RWPE1 (cell line): ENCODE measurements at regions not wholly inside any gene's neighbourhood (a gene's known extent, or its start where the extent isn't known, plus 50 kb on each side); places are given as distances from the start of the nearest gene placed in this dataset.
"Not testable (repeated sequence)": the region's sequence is repeated elsewhere in the genome, so short reads cannot be mapped to it uniquely, and the experiment has no call there.

Experiments
- CTCF ChIA-PET: fragments of 350-600 bp; sonication (Branson Sonifier 250); formaldehyde crosslinking; extraction: SDS; loops from one replicate; lab custom pipeline; 2021; lab: Yijun Ruan, JAX
- POLR2A ChIA-PET: fragments of 400-600 bp; formaldehyde crosslinking; extraction: SDS; loops from one replicate; lab custom pipeline; 2020; ENCODE audit warnings: antibody characterized with exemption; ENCODE audit not compliant: low non-redundant PET; lab: Yijun Ruan, JAX
- DNase-seq: peaks from one replicate; pipeline ENCODE4 v3.0.0; 2012; ENCODE audit warnings: low spot score
- H3K27ac ChIP-seq: fragments of 450-650 bp; 2 replicates; pipeline ENCODE4 v1.5.1; 2017
- TF ChIP-seq, protein P1 (sequence below): fragments of 450-650 bp; conservative IDR thresholded peaks from 2 replicates; pipeline ENCODE4 v1.5.1; 2017; ENCODE audit warnings: low read depth, mild to moderate bottlenecking

DNA sequence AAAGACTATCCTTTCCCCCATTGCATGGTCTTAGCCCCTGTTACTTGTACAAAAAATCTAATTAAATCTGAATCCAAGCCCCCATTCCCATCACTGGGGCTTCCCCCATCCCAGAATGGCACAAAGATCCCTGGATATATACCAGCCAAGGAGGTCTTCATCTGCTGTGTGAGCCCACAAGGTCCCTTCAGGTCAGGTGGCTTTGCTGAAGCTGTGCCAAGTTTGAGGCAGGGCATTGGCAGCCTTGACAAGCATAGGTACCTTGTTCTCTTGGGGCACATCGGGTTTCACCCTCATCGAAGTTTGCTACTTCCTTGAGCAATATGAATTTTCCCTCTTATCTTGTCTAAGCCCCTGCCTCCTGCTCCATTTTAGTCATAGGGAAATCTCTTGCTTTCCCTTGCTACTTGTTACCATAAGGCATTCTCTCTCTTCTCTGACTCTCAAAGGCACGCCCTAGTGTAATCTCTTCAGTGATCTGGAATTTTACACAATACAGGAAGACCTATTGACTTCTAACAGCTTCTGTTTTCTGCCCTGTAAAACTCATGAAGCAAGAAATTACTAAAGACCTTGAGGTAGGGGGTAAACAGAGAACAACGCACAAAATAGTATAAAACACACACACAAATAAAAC lies 71.4 kb upstream of the COG2 start:
- no peak for DNase-seq
- no peak overlapping the region for H3K27ac ChIP-seq
- ChIA-PET POLR2A (no interaction called here), CTCF (no interaction called here)
- TF ChIP-seq, protein P1, sequence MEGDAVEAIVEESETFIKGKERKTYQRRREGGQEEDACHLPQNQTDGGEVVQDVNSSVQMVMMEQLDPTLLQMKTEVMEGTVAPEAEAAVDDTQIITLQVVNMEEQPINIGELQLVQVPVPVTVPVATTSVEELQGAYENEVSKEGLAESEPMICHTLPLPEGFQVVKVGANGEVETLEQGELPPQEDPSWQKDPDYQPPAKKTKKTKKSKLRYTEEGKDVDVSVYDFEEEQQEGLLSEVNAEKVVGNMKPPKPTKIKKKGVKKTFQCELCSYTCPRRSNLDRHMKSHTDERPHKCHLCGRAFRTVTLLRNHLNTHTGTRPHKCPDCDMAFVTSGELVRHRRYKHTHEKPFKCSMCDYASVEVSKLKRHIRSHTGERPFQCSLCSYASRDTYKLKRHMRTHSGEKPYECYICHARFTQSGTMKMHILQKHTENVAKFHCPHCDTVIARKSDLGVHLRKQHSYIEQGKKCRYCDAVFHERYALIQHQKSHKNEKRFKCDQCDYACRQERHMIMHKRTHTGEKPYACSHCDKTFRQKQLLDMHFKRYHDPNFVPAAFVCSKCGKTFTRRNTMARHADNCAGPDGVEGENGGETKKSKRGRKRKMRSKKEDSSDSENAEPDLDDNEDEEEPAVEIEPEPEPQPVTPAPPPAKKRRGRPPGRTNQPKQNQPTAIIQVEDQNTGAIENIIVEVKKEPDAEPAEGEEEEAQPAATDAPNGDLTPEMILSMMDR: no peak

DNA sequence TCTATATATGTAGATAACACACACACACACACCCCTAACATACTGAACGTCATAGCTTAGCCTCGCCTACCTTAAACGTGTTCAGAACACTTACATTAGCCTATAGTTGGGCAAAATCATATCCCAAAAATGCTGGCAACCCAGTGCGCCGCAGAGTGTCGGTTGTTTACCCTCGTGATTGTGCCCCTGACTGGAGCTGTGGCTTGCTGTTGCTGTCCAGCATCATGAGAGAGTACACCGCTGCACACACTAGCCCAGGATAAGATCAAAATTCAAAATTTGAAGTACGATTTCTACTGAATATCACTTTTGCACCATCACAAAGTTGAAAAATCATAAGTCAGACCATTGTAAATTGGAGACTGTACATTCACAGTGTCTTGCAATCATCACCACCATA lies 73.1 kb upstream of the COG2 start:
- H3K27ac ChIP-seq: no peak overlapping the region
- no peak for DNase-seq
- ChIA-PET POLR2A (no interaction called here), CTCF (no interaction called here)
- TF ChIP-seq, protein P1: no peak

DNA sequence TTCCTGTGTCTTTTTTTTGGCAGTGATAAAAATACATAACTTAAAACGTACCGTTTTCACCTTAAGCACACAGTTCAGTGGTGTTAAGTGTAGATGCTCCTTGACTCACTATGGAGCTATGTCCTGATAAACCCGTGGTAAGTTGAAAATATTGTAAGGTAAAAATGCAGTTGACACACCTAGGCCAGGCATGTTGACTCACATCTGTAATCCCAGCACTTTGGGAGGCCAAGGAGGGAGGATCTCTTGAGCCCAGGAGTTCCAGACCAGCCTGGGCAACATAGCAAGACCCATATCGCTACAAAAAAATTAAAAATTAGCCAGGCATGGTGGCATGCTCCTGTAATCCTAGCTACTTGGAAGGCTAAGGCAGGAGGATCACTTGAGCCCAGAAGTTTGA lies 73.6 kb upstream of the COG2 start:
- TF ChIP-seq, protein P1: no peak
- ChIA-PET CTCF (no interaction called here), POLR2A (no interaction called here)
- DNase-seq: no peak
- no peak overlapping the region for H3K27ac ChIP-seq

DNA sequence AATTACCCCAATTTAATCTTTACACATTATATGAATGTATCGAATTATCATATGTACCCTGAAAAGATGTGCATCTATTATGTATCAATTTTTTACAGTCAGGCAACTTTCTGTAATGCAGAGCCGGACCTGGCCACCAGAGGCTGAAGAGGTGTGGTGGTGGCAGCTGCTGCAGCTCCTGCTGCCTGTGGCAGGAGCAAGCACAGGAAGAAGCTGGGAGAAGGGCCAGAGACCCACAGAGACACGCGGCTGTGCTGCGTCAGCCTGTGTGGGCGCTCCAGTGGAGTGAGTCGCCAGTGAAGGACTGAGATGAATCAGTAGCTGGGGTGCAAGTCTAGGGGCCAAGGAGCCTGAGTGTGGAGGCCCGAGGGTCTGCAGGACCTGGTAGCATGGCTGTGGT lies 74.3 kb upstream of the COG2 start:
- H3K27ac ChIP-seq: no peak overlapping the region
- ChIA-PET CTCF (no interaction called here), POLR2A (no interaction called here)
- DNase-seq: peak; percentile 22
- TF ChIP-seq, protein P1: 0 out of 2 replicates have a peak, but pooled peaks have one; percentile 6

GRCh38 chr1:230567221-230567575 lies 75.1 kb upstream of the COG2 start:
- CTCF ChIA-PET: no interaction called here

DNA sequence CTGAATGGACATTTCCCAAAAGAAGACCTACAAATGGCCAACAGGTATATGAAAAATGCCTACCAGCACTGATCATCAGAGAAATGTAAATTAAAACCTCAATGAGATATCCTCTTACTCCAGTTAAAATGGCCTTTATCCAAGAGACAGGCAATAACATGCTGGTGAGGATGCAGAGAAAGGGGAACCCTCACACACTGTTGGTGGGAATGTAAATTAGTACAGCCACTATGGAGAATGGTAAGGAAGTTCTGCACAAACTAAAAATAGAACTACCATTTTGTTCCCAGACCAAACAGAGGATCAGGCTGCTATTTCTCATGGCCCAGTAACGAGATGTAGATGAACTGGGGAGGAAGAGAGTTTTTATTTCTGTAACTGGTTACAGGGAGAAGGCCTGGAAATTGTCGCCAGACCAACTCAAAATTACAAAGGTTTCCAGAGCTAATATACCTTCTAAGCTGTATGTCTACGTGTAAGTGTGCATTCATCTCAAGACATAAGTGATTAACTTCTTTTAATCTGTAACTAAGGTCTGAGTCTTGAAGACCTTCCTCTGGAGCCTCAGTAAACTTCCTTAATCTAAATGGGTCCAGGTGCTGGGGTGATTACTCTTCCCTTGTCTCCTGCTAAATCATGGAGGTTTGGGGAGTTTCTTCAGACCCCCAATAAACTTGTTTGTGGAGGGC lies 75.6 kb upstream of the COG2 start:
- POLR2A ChIA-PET, H3K27ac ChIP-seq, DNase-seq: not testable (repeated sequence)
- CTCF ChIA-PET: interaction anchor here (0.6 kb wide), 1 partner anchor 728 kb away, joined by 3 read pairs; no protein-coding TSS in a partner anchor

More at GRCh38 chr1:230567221-230567575, 75.1 kb upstream of the COG2 start:
- no peak overlapping the region for H3K27ac ChIP-seq
- DNase-seq: no peak
- TF ChIP-seq, protein P1: no peak
- POLR2A ChIA-PET: no interaction called here

DNA sequence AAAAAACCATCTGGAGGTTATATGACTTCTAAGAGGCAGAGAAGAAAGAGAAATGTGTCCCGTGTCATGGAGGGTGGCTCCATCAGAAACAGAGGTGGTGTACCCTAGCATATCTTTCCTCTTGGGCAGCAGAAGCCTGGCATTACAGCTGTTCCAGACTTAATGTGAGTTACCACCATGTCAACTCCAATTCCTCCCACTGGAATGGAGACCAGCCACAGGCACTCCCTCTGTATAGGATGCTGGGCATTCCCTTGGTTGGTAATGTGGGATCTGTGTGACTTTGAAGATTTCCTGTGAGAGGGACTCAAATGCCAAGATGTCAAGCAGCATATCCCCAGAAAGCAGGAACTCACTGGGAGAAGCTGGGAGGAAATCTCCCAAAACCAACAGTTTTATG lies 77.1 kb upstream of the COG2 start:
- ChIA-PET POLR2A (no interaction called here), CTCF (no interaction called here)
- no peak overlapping the region for H3K27ac ChIP-seq
- TF ChIP-seq, protein P1: no peak
- DNase-seq: no peak
